ENCODE measurements at regions not wholly inside any gene's neighbourhood (a gene's known extent, or its start where the extent isn't known, plus 50 kb on each side); places are given as distances from the start of the nearest gene placed in this dataset.

GRCh38 chr16:31709181-31709580 is 164.4 kb upstream of the ZNF267 start:
- TF ChIP-seq REST (IDR thresholded peaks at IDR 0.05; ENCODE audit: low read depth, low read length) (no peak), PAX8 (IDR thresholded peaks at IDR 0.05) (no peak)
- TF ChIP-seq, protein P1, sequence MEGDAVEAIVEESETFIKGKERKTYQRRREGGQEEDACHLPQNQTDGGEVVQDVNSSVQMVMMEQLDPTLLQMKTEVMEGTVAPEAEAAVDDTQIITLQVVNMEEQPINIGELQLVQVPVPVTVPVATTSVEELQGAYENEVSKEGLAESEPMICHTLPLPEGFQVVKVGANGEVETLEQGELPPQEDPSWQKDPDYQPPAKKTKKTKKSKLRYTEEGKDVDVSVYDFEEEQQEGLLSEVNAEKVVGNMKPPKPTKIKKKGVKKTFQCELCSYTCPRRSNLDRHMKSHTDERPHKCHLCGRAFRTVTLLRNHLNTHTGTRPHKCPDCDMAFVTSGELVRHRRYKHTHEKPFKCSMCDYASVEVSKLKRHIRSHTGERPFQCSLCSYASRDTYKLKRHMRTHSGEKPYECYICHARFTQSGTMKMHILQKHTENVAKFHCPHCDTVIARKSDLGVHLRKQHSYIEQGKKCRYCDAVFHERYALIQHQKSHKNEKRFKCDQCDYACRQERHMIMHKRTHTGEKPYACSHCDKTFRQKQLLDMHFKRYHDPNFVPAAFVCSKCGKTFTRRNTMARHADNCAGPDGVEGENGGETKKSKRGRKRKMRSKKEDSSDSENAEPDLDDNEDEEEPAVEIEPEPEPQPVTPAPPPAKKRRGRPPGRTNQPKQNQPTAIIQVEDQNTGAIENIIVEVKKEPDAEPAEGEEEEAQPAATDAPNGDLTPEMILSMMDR (IDR thresholded peaks at IDR 0.05 in 2 of 3, conservative IDR thresholded peaks at IDR 0.05 in 1 of 3; ENCODE audit: control insufficient read depth in 2 of 3, extremely low read depth in 1 of 3, insufficient read depth in 1 of 3, low read depth in 3 of 3, low read length in 3 of 3), result no peak

All from GM12878 (cell line).